OCI-LY7 (cell line): ENCODE measurements at regions not wholly inside any gene's neighbourhood (a gene's known extent, or its start where the extent isn't known, plus 50 kb on each side); places are given as distances from the start of the nearest gene placed in this dataset.

ENCODE experiments used
- EZH2phosphoT487 ChIP-seq: fragments of 200-600 bp; sonication (generic); IDR thresholded peaks from 2 replicates; pipeline ENCODE4 v1.6.1; 2018; ENCODE audit warnings: low read depth, borderline replicate concordance, mild to moderate bottlenecking, mixed run types, antibody characterized with exemption, low read length, moderate library complexity, mixed read lengths
- TF ChIP-seq, protein P1 (sequence below): fragments of 200-600 bp; sonication (generic); conservative IDR thresholded peaks from 2 replicates; pipeline ENCODE4 v1.5.1; 2014; ENCODE audit warnings: mild to moderate bottlenecking, antibody characterized with exemption, low read length, moderate library complexity, mixed read lengths

DNA sequence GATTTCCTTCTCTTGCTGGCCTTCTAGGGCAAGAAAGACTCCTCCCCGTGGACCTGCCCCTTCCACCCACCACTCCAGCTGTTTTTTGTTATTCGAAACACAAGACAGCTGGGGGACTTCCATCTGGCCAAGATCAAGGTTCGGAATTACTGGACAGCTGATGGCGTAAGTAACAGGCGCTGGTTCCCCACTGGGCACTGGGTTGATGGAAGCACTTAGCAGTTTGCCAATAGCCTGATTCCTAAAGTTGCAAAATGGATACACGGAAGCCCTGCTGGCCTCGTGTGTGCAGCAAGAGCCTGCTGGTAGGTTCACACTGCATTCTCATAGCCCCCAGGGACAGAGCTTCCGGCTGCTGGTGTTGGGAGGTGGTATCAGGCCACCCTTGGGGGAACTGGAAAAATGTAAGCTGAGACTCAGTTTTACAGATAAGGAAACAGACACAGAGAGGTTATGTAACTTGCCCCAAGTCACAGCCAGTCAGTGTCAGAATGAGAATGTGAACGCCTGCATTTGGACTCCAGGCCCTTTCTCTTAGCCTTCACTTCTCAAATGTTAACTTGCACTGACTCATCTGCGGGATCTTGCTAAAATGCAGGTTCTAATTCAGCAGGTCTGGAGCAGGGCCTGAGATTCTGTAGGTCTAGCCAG, 171.7 kb downstream of the KATNIP start:
- TF ChIP-seq, protein P1, sequence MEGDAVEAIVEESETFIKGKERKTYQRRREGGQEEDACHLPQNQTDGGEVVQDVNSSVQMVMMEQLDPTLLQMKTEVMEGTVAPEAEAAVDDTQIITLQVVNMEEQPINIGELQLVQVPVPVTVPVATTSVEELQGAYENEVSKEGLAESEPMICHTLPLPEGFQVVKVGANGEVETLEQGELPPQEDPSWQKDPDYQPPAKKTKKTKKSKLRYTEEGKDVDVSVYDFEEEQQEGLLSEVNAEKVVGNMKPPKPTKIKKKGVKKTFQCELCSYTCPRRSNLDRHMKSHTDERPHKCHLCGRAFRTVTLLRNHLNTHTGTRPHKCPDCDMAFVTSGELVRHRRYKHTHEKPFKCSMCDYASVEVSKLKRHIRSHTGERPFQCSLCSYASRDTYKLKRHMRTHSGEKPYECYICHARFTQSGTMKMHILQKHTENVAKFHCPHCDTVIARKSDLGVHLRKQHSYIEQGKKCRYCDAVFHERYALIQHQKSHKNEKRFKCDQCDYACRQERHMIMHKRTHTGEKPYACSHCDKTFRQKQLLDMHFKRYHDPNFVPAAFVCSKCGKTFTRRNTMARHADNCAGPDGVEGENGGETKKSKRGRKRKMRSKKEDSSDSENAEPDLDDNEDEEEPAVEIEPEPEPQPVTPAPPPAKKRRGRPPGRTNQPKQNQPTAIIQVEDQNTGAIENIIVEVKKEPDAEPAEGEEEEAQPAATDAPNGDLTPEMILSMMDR: no peak
- no peak for TF ChIP-seq EZH2phosphoT487
